WTC11 (cell line): ENCODE measurements at regions not wholly inside any gene's neighbourhood (a gene's known extent, or its start where the extent isn't known, plus 50 kb on each side); places are given as distances from the start of the nearest gene placed in this dataset.

Source experiments
- JAZF1 ChIP-seq: fragments of 250-450 bp; sonication (Bioruptor Pico); IDR thresholded peaks from 2 replicates; pipeline ENCODE4 v1.9.0; 2021; ENCODE audit warnings: moderate library complexity, mild to moderate bottlenecking, inconsistent platforms
- ZNF138 ChIP-seq: sonication (generic); formaldehyde crosslinking; conservative IDR thresholded peaks from 2 replicates; pipeline ENCODE4 v1.8.1; 2022; ENCODE audit warnings: mild to moderate bottlenecking, moderate library complexity, missing genetic modification reagents
- ZNF219 ChIP-seq: sonication (generic); formaldehyde crosslinking; IDR thresholded peaks from 2 replicates; pipeline ENCODE4 v1.8.0; 2023; ENCODE audit warnings: missing genetic modification reagents, mild to moderate bottlenecking, borderline replicate concordance
- ZNF232 ChIP-seq: sonication (generic); formaldehyde crosslinking; IDR thresholded peaks from 2 replicates; pipeline ENCODE4 v1.8.0; 2022; ENCODE audit warnings: mild to moderate bottlenecking, missing genetic modification reagents
- TF ChIP-seq, protein P1 (sequence below): fragments of 200-600 bp; IDR thresholded peaks from 2 replicates; pipeline ENCODE4 v1.8.0; 2022; ENCODE audit warnings: antibody characterized with exemption
- TF ChIP-seq, protein P2 (sequence below): fragments of 250-450 bp; sonication (Bioruptor Pico); IDR thresholded peaks from 2 replicates; pipeline ENCODE4 v1.8.0; 2021; ENCODE audit warnings: mild to moderate bottlenecking
- TF ChIP-seq, protein P3 (sequence below): sonication (generic); formaldehyde crosslinking; IDR thresholded peaks from 2 replicates; pipeline ENCODE4 v1.8.1; 2022; ENCODE audit warnings: low read depth, mild to moderate bottlenecking, moderate library complexity, missing genetic modification reagents, borderline replicate concordance

- TF ChIP-seq, protein P1, sequence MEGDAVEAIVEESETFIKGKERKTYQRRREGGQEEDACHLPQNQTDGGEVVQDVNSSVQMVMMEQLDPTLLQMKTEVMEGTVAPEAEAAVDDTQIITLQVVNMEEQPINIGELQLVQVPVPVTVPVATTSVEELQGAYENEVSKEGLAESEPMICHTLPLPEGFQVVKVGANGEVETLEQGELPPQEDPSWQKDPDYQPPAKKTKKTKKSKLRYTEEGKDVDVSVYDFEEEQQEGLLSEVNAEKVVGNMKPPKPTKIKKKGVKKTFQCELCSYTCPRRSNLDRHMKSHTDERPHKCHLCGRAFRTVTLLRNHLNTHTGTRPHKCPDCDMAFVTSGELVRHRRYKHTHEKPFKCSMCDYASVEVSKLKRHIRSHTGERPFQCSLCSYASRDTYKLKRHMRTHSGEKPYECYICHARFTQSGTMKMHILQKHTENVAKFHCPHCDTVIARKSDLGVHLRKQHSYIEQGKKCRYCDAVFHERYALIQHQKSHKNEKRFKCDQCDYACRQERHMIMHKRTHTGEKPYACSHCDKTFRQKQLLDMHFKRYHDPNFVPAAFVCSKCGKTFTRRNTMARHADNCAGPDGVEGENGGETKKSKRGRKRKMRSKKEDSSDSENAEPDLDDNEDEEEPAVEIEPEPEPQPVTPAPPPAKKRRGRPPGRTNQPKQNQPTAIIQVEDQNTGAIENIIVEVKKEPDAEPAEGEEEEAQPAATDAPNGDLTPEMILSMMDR, result no peak
- TF ChIP-seq JAZF1 (CRISPR knock-in tag) (no peak), ZNF138 (CRISPR knock-in tag) (no peak), ZNF232 (no peak), ZNF219 (CRISPR knock-in tag) (no peak)
- TF ChIP-seq, protein P2, sequence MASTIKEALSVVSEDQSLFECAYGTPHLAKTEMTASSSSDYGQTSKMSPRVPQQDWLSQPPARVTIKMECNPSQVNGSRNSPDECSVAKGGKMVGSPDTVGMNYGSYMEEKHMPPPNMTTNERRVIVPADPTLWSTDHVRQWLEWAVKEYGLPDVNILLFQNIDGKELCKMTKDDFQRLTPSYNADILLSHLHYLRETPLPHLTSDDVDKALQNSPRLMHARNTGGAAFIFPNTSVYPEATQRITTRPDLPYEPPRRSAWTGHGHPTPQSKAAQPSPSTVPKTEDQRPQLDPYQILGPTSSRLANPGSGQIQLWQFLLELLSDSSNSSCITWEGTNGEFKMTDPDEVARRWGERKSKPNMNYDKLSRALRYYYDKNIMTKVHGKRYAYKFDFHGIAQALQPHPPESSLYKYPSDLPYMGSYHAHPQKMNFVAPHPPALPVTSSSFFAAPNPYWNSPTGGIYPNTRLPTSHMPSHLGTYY (CRISPR knock-in tag), result no peak
- TF ChIP-seq, protein P3, sequence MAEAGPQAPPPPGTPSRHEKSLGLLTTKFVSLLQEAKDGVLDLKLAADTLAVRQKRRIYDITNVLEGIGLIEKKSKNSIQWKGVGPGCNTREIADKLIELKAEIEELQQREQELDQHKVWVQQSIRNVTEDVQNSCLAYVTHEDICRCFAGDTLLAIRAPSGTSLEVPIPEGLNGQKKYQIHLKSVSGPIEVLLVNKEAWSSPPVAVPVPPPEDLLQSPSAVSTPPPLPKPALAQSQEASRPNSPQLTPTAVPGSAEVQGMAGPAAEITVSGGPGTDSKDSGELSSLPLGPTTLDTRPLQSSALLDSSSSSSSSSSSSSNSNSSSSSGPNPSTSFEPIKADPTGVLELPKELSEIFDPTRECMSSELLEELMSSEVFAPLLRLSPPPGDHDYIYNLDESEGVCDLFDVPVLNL (CRISPR knock-in tag), result no peak
These were observed 1480.5 kb upstream of the IGFBP7 start for GRCh38 chr4:58590722-58591121.
